Inflammatory macrophage treated with lipopolysaccharide for 1 hour (primary cell): ENCODE measurements at regions not wholly inside any gene's neighbourhood (a gene's known extent, or its start where the extent isn't known, plus 50 kb on each side); places are given as distances from the start of the nearest gene placed in this dataset.

ENCODE experiments used
- DNase-seq, 2 donors: peaks; one replicate each; pipeline ENCODE4 v3.0.0-alpha.2; 2020 to 2022

- DNase-seq, result no peak
Measured at GRCh38 chr4:181289198-181289597, 954.0 kb upstream of the TENM3 start.

GRCh38 chr4:181291615-181292014 lies 951.6 kb upstream of the TENM3 start:
- no peak for DNase-seq

- DNase-seq, result no peak
Measured at GRCh38 chr4:181293014-181293413, 950.2 kb upstream of the TENM3 start.

- no peak for DNase-seq
Measured at GRCh38 chr4:181293541-181293940, 949.7 kb upstream of the TENM3 start.

GRCh38 chr4:181294421-181294820 lies 948.8 kb upstream of the TENM3 start:
- no peak for DNase-seq

- peak; percentile 5 to 40 for DNase-seq
Measured at GRCh38 chr4:181301735-181302710, 941.2 kb upstream of the TENM3 start.

- no peak for DNase-seq
Measured at GRCh38 chr4:181307824-181308223, 935.4 kb upstream of the TENM3 start.

- no peak for DNase-seq
Measured at GRCh38 chr4:181308476-181309312, 934.5 kb upstream of the TENM3 start.

- DNase-seq, result no peak
Measured at GRCh38 chr4:181312066-181312465, 931.1 kb upstream of the TENM3 start.

GRCh38 chr4:181319629-181320028 lies 923.6 kb upstream of the TENM3 start:
- DNase-seq, result no peak

- DNase-seq, result no peak
Measured at GRCh38 chr4:181323061-181323460, 920.1 kb upstream of the TENM3 start.

GRCh38 chr4:181330654-181331201 lies 912.5 kb upstream of the TENM3 start:
- DNase-seq, result no peak

- no peak for DNase-seq
Measured at GRCh38 chr4:181331214-181331613, 912.0 kb upstream of the TENM3 start.

GRCh38 chr4:181345931-181346330 lies 897.3 kb upstream of the TENM3 start:
- no peak for DNase-seq

- DNase-seq, result no peak
Measured at GRCh38 chr4:181350615-181351415, 892.4 kb upstream of the TENM3 start.

GRCh38 chr4:181364504-181364903 lies 878.7 kb upstream of the TENM3 start:
- DNase-seq, result no peak

- DNase-seq, result no peak
Measured at GRCh38 chr4:181365671-181366070, 877.5 kb upstream of the TENM3 start.

GRCh38 chr4:181372014-181372413 lies 871.2 kb upstream of the TENM3 start:
- no peak for DNase-seq

- no peak for DNase-seq
Measured at GRCh38 chr4:181376058-181376457, 867.1 kb upstream of the TENM3 start.

GRCh38 chr4:181388061-181388460 lies 855.1 kb upstream of the TENM3 start:
- no peak for DNase-seq

- DNase-seq, result no peak
Measured at GRCh38 chr4:181416966-181417365, 826.2 kb upstream of the TENM3 start.

- no peak for DNase-seq
Measured at GRCh38 chr4:181418496-181418895, 824.7 kb upstream of the TENM3 start.

GRCh38 chr4:181420950-181421349 lies 822.3 kb upstream of the TENM3 start:
- DNase-seq, result no peak
